Activated CD8-positive, alpha-beta T cell treated with anti-CD3 and anti-CD28 coated beads, Interleukin-2, amount 10 ng/mL, durations not matched to agents 7 days and 5 days (primary cell): ENCODE measurements at regions not wholly inside any gene's neighbourhood (a gene's known extent, or its start where the extent isn't known, plus 50 kb on each side); places are given as distances from the start of the nearest gene placed in this dataset.

Experiments
- ATAC-seq: fragments of 150-1000 bp; cut with Tn5 transposase; one replicate; pipeline ENCODE4 v1.10.0; 2021; ENCODE audit warnings: moderate library complexity
- CTCF ChIA-PET: fragments of 350-600 bp; sonication (Branson Sonifier 250); formaldehyde crosslinking; loops from one replicate; lab custom pipeline; 2021; ENCODE audit warnings: antibody characterized with exemption; lab: Charles Lee
- POLR2A ChIA-PET: fragments of 350-600 bp; sonication (Branson Sonifier 250); formaldehyde crosslinking; loops from one replicate; lab custom pipeline; 2021; ENCODE audit warnings: antibody characterized with exemption; lab: Charles Lee
- DNase-seq: peaks from one replicate; pipeline ENCODE4 v3.0.0-alpha.2; 2020
- H3K27ac Mint-ChIP-seq: one replicate; pipeline ENCODE4 v1.8.0; 2021; ENCODE audit warnings: mild to moderate bottlenecking, mixed read lengths
- H3K27me3 Mint-ChIP-seq: one replicate; pipeline ENCODE4 v1.8.0; 2021; ENCODE audit warnings: low read depth, mixed read lengths
- H3K36me3 Mint-ChIP-seq: one replicate; pipeline ENCODE4 v1.8.0; 2021; ENCODE audit warnings: low read depth, mixed read lengths
- H3K4me1 Mint-ChIP-seq: one replicate; pipeline ENCODE4 v1.8.0; 2021; ENCODE audit warnings: low read depth, mixed read lengths
- H3K4me3 Mint-ChIP-seq: one replicate; pipeline ENCODE4 v1.8.0; 2021; ENCODE audit warnings: mild to moderate bottlenecking, mixed read lengths
- H3K9me3 Mint-ChIP-seq: one replicate; pipeline ENCODE4 v1.8.0; 2022; ENCODE audit warnings: mixed read lengths; ENCODE audit not compliant: insufficient read depth

- no peaks in the 10 kb centered on the region for H3K9me3 Mint-ChIP-seq
- ChIA-PET POLR2A (no interaction called here), CTCF (no interaction called here)
- ATAC-seq (no peak), DNase-seq (no peak)
- H3K4me1 Mint-ChIP-seq: no peaks in the 10 kb centered on the region
- H3K27ac Mint-ChIP-seq: no peak overlapping the region
- H3K36me3 Mint-ChIP-seq: no peaks in the 10 kb centered on the region
- H3K27me3 Mint-ChIP-seq: no peaks in the 10 kb centered on the region
- H3K4me3 Mint-ChIP-seq: no peak overlapping the region
These were observed 112.8 kb upstream of the LRPAP1 start for GRCh38 chr4:3644849-3645627.

GRCh38 chr4:3643518-3644433, 111.6 kb upstream of the LRPAP1 start:
- Mint-ChIP-seq H3K36me3 (no peaks in the 10 kb centered on the region), H3K9me3 (no peaks in the 10 kb centered on the region), H3K4me1 (no peaks in the 10 kb centered on the region), H3K27ac (no peak overlapping the region), H3K27me3 (no peaks in the 10 kb centered on the region), H3K4me3 (no peak overlapping the region)
- DNase-seq (no peak), ATAC-seq (no peak)
- ChIA-PET POLR2A (no interaction called here), CTCF (no interaction called here)

DNA sequence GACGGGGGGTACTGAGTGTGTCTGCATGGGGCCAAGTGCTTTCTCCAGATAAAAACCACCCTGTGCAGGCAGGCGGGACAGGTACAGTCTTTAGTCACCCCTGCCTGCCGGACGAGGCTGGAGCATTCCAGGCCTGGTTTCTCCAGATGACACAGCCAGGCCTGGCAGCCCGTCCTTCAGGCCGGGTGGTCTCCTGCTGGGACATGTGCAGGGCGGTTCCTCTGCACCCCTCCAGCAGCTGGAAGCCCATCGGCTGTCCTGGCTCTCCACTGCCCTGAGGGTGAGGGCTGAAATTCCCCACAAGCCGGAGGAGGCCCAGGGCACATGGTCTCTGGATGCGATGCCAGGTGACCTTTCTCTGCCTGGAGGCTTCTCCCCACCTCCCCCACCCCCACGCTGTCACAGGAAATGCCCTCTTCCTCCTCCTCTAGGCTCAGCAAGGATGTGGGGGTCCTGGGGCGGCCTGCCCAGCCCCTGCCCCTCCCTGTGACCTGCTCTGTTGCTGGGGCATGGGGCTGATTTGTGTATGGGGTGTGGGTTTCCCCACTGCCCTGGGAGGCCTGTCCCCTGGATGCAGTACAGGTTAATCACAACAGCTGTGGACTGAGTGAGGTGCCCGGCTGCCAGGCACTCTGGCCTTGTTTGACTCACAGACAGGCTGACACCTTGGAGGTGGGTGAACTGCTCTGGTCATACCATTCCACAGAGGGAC, 110.7 kb upstream of the LRPAP1 start:
- ATAC-seq (no peak), DNase-seq (no peak)
- ChIA-PET CTCF (no interaction called here), POLR2A (no interaction called here)
- Mint-ChIP-seq H3K36me3 (no peaks in the 10 kb centered on the region), H3K4me1 (no peaks in the 10 kb centered on the region), H3K4me3 (no peak overlapping the region), H3K27me3 (no peaks in the 10 kb centered on the region), H3K27ac (no peak overlapping the region), H3K9me3 (no peaks in the 10 kb centered on the region)

- no peaks in the 10 kb centered on the region for H3K9me3 Mint-ChIP-seq
- no peaks in the 10 kb centered on the region for H3K4me1 Mint-ChIP-seq
- no peaks in the 10 kb centered on the region for H3K36me3 Mint-ChIP-seq
- no peak overlapping the region for H3K4me3 Mint-ChIP-seq
- ChIA-PET CTCF (no interaction called here), POLR2A (no interaction called here)
- no peak overlapping the region for H3K27ac Mint-ChIP-seq
- ATAC-seq: no peak
- DNase-seq: no peak
- H3K27me3 Mint-ChIP-seq: no peaks in the 10 kb centered on the region
These were observed 109.9 kb upstream of the LRPAP1 start for GRCh38 chr4:3642056-3642630.

DNA sequence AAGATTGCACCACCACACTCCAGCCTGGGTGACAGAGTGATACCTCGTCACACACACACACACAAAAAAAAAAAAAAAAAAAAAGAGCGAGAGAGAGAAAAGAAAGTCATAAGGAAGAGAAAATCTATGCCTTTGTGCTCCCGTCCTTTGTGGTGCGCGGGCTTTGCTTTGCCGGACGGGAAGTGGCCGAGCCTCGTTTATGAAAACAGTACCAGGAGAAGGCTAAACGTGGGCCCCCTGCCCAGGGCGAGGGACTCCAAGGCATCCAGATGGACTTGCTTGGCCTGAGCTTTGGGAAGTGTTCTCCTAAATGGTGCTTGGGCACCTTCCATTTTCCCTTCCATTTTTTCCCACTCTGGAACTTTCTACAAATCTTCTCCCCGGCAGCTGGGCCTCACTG, 109.3 kb upstream of the LRPAP1 start:
- Mint-ChIP-seq H3K36me3 (no peaks in the 10 kb centered on the region), H3K27ac (no peak overlapping the region), H3K4me1 (no peaks in the 10 kb centered on the region), H3K27me3 (no peaks in the 10 kb centered on the region), H3K4me3 (no peak overlapping the region), H3K9me3 (no peaks in the 10 kb centered on the region)
- ATAC-seq (no peak), DNase-seq (no peak)
- ChIA-PET CTCF (no interaction called here), POLR2A (no interaction called here)

DNA sequence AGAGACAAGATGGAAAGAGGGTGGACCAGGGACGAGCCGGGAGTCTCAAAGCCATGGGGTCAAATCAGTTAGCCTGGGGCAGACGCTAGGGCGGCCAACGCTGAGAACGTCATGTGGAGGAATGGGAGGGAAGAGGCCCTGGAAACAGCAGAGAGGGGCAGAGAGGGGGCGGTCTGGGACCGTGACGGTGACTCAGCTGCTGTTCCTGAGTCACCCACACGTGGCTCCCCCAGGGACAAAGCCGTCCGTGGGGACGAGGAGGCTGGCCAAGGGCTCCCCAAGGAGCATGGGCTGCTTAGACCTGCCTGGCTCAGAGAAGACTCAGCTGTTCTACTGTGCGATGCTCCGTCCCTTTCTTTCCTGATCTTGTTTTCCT, 108.4 kb upstream of the LRPAP1 start:
- POLR2A ChIA-PET: no interaction called here
- H3K4me1 Mint-ChIP-seq: no peaks in the 10 kb centered on the region
- H3K36me3 Mint-ChIP-seq: no peaks in the 10 kb centered on the region
- CTCF ChIA-PET: no interaction called here
- ATAC-seq (no peak), DNase-seq (no peak)
- H3K27me3 Mint-ChIP-seq: no peaks in the 10 kb centered on the region
- no peak overlapping the region for H3K27ac Mint-ChIP-seq
- no peaks in the 10 kb centered on the region for H3K9me3 Mint-ChIP-seq
- H3K4me3 Mint-ChIP-seq: no peak overlapping the region

DNA sequence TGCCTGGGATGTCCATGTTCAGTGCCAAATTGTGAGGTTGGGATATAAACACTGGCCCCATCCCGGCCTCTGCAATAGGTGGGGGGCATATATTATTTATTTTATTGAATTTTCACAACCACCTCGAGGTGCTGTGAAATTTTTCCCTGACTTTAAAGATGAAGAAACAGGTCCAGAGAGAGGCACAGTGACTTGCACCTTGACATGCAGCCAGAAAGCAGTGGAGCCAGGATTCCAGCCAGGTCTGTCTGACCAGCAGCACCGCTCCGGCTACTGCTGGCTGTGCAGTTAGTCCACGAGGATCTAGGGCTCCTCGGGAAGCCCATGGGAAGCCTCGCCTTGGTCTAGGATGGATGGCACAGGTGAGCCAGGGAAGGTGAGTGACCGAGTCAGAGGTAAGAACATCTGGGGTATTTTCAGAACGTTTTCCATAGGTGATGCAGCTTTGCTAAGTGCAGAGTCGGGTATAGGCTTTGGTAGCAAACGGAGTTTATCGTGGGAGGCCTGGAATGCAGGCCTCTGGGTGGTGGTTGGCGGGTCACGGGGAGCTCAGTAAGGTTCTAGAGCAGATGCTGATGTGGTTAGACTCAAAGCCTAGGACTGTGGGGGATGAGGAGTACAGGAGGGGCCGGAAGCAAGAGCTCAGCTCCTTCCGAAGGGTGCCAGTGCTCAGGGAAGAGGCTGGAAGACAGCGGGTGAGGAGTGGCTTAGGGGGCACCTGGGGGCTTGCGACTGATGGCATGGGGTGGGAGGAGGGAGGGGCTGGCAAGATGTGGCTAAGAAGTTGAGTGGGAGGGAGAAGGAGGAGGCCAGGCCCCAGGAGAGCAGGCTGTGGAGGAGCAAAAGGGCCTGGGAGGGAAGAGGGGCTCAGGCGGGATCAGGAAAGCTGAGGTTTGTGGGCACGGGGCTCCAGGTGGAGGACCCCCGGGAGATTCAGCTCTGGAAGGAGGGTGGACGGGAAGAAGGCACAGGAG, 107.7 kb upstream of the LRPAP1 start:
- DNase-seq: no peak
- no peaks in the 10 kb centered on the region for H3K9me3 Mint-ChIP-seq
- no peaks in the 10 kb centered on the region for H3K36me3 Mint-ChIP-seq
- no peaks in the 10 kb centered on the region for H3K27me3 Mint-ChIP-seq
- no peaks in the 10 kb centered on the region for H3K4me1 Mint-ChIP-seq
- ChIA-PET POLR2A (no interaction called here), CTCF (no interaction called here)
- no peak overlapping the region for H3K4me3 Mint-ChIP-seq
- no peak overlapping the region for H3K27ac Mint-ChIP-seq
- no peak for ATAC-seq

GRCh38 chr4:3638080-3638795, 106.0 kb upstream of the LRPAP1 start:
- H3K27ac Mint-ChIP-seq: no peak overlapping the region
- H3K4me1 Mint-ChIP-seq: no peaks in the 10 kb centered on the region
- no peak for DNase-seq
- no peaks in the 10 kb centered on the region for H3K27me3 Mint-ChIP-seq
- no peaks in the 10 kb centered on the region for H3K36me3 Mint-ChIP-seq
- no peak for ATAC-seq
- no peaks in the 10 kb centered on the region for H3K9me3 Mint-ChIP-seq
- no peak overlapping the region for H3K4me3 Mint-ChIP-seq
- ChIA-PET CTCF (no interaction called here), POLR2A (no interaction called here)

- Mint-ChIP-seq H3K27ac (no peak overlapping the region), H3K27me3 (no peaks in the 10 kb centered on the region), H3K36me3 (no peaks in the 10 kb centered on the region), H3K9me3 (no peaks in the 10 kb centered on the region), H3K4me1 (no peaks in the 10 kb centered on the region), H3K4me3 (no peak overlapping the region)
- no peak for ATAC-seq
- no peak for DNase-seq
- CTCF ChIA-PET: no interaction called here
- POLR2A ChIA-PET: no interaction called here
These were observed 105.2 kb upstream of the LRPAP1 start for GRCh38 chr4:3637326-3638016.

- Mint-ChIP-seq H3K4me3 (no peak overlapping the region), H3K27ac (no peak overlapping the region), H3K4me1 (no peaks in the 10 kb centered on the region), H3K36me3 (no peaks in the 10 kb centered on the region), H3K9me3 (no peaks in the 10 kb centered on the region), H3K27me3 (no peaks in the 10 kb centered on the region)
- ChIA-PET CTCF (no interaction called here), POLR2A (no interaction called here)
- DNase-seq (no peak), ATAC-seq (no peak)
These were observed 104.6 kb upstream of the LRPAP1 start for GRCh38 chr4:3636646-3637320.
